Sigmoid colon (tissue), 6 donors: ENCODE measurements at regions not wholly inside any gene's neighbourhood (a gene's known extent, or its start where the extent isn't known, plus 50 kb on each side); places are given as distances from the start of the nearest gene placed in this dataset.

Source experiments
- DNase-seq: peaks from one replicate; pipeline ENCODE4 v3.0.0-alpha.2; 2019
- H3K27ac ChIP-seq, 4 donors: fragments of 200-600 bp; sonication (generic); one replicate each; pipeline ENCODE4 v1.5.1; 2016 to 2019; ENCODE audit warnings: mild to moderate bottlenecking in 1 of 4
- H3K27me3 ChIP-seq, 3 donors: fragments of 200-600 bp; sonication (generic); one replicate each; pipeline ENCODE4 v1.5.1; 2019; ENCODE audit warnings: mild to moderate bottlenecking in 1 of 3
- H3K36me3 ChIP-seq, 4 donors: fragments of 200-600 bp; sonication (generic); one replicate each; pipeline ENCODE4 v1.5.1; 2016 to 2019
- H3K4me1 ChIP-seq, 4 donors: fragments of 200-600 bp; sonication (generic); one replicate each; pipeline ENCODE4 v1.5.1; 2017 to 2019
- H3K4me3 ChIP-seq, 4 donors: fragments of 200-600 bp; sonication (generic); one replicate each; pipeline ENCODE4 v1.5.1; 2017 to 2019; ENCODE audit warnings: mild to moderate bottlenecking in 2 of 4, moderate library complexity in 1 of 4
- H3K9me3 ChIP-seq, 4 donors: fragments of 200-600 bp in 3 of 4; sonication (generic) in 3 of 4; one replicate each; pipeline versions ENCODE4 v1.5.1 to v1.6.1; 2013 to 2019
- EP300 ChIP-seq, 4 donors: sonication (generic); formaldehyde crosslinking; IDR thresholded peaks; one replicate each; pipeline ENCODE4 v1.6.1; 2017; ENCODE audit warnings: antibody characterized with exemption in 4 of 4
- POLR2A ChIP-seq, 2 donors: fragments of 450-650 bp; IDR thresholded peaks; one replicate each; pipeline ENCODE4 v1.6.1; 2016; ENCODE audit warnings: antibody characterized with exemption in 2 of 2, mild to moderate bottlenecking in 2 of 2, moderate library complexity in 2 of 2
- POLR2AphosphoS5 ChIP-seq, 4 donors: sonication (generic); formaldehyde crosslinking; IDR thresholded peaks; one replicate each; pipeline ENCODE4 v1.6.1; 2017; ENCODE audit warnings: antibody characterized with exemption in 4 of 4
- WGBS, 2 donors: extraction: QIAGEN DNeasy Blood & Tissue Kit; methylation state at CpG; one replicate each; pipeline ENCODE4 v1.1.7; 2013; 5-methylcytosine and 5-hydroxymethylcytosine counted together
- intact Hi-C: fragments of 100-400 bp; cut with DNase I; formaldehyde crosslinking; loops from one replicate; pipeline ENCODE4 v1.15.1; 2023
- TF ChIP-seq, protein P1 (sequence below), 4 experiments: fragments of 450-650 bp in 3 of 4; fragments of 200-600 bp in 1 of 4; IDR thresholded peaks; one replicate each; pipeline ENCODE4 v1.5.1; 2016 to 2019; ENCODE audit warnings: antibody characterized with exemption in 4 of 4, mild to moderate bottlenecking in 3 of 4, moderate library complexity in 2 of 4
- donor health status: healthy with polysubstance abuse.
- donor health status: healthy.

DNA sequence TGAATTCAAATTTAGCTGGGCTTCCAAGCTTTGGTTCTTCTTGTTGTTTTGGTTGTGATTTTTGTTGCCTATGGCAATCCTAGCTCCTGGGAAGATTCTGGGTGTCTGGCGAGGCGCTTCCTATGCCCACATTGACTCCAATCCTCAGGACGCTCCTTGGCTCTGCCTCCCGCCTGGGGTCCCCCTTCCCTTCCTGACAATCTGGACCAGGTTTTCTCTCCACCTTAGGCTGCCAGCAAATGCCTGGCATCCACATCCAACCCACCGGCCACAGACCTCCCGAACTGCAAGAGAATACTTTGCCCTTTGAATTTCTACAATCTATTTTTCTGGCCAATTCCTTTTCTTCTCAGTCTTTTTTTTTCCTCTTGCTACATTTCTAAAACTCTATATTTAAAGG is 186.9 kb upstream of the UBL3 start:
- Histone ChIP-seq H3K27ac (no peak overlapping the region), H3K9me3 (no peaks in the 10 kb centered on the region), H3K4me3 (no peak overlapping the region), H3K36me3 (no peaks in the 10 kb centered on the region), H3K4me1 (peaks cover 0 to 19% (median 15%) of the 10 kb centered on the region in 4 donors), H3K27me3 (no peaks in the 10 kb centered on the region)
- intact Hi-C loops, result no loop called here
- DNase-seq, result no peak
- WGBS, 2 donors, result 81 to 82% methylated on average over 6 of the region's 6 CpGs
- no peak for TF ChIP-seq POLR2A (IDR thresholded peaks at IDR 0.05)
- TF ChIP-seq, protein P1, sequence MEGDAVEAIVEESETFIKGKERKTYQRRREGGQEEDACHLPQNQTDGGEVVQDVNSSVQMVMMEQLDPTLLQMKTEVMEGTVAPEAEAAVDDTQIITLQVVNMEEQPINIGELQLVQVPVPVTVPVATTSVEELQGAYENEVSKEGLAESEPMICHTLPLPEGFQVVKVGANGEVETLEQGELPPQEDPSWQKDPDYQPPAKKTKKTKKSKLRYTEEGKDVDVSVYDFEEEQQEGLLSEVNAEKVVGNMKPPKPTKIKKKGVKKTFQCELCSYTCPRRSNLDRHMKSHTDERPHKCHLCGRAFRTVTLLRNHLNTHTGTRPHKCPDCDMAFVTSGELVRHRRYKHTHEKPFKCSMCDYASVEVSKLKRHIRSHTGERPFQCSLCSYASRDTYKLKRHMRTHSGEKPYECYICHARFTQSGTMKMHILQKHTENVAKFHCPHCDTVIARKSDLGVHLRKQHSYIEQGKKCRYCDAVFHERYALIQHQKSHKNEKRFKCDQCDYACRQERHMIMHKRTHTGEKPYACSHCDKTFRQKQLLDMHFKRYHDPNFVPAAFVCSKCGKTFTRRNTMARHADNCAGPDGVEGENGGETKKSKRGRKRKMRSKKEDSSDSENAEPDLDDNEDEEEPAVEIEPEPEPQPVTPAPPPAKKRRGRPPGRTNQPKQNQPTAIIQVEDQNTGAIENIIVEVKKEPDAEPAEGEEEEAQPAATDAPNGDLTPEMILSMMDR (IDR thresholded peaks at IDR 0.05), result no peak
- no peak for TF ChIP-seq EP300 (IDR thresholded peaks at IDR 0.05)
- no peak for TF ChIP-seq POLR2AphosphoS5 (IDR thresholded peaks at IDR 0.05)

DNA sequence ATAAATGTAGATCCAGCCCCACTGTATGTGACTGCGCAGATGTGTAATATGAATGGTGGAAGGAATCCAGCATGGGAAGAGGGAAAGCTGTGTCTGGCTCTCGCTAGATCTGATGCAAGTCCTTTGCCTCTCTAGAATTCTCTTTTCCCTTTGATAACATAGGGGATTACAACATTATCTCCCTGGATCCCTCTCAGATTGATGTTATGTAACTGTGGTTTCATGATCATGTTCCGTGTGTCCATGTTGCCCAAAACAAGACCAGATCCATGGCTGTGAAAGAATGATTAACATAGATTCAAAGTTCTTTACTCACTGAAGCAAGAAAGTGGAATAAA is 184.0 kb upstream of the UBL3 start:
- intact Hi-C loops, result no loop called here
- Histone ChIP-seq H3K4me3 (no peak overlapping the region), H3K36me3 (no peaks in the 10 kb centered on the region), H3K27me3 (no peaks in the 10 kb centered on the region), H3K9me3 (no peaks in the 10 kb centered on the region), H3K27ac (peak overlapping the region in 1 of 4 donors; percentile 46), H3K4me1 (peaks cover 0 to 19% (median 15%) of the 10 kb centered on the region in 4 donors)
- WGBS, 2 donors, result 84 to 86% methylated on average over 3 of the region's 3 CpGs
- TF ChIP-seq, protein P1 (IDR thresholded peaks at IDR 0.05), result no peak
- TF ChIP-seq POLR2AphosphoS5 (IDR thresholded peaks at IDR 0.05), result peak in 1 of 4 donors; percentile 35
- no peak for TF ChIP-seq POLR2A (IDR thresholded peaks at IDR 0.05)
- no peak for TF ChIP-seq EP300 (IDR thresholded peaks at IDR 0.05)
- DNase-seq, result no peak

- peak overlapping the region in 3 of 4 donors; percentile 5 to 46 (median 24) for H3K27ac ChIP-seq
- H3K9me3 ChIP-seq, result no peaks in the 10 kb centered on the region
- no peak for DNase-seq
Observed at GRCh38 chr13:30033681-30034457, 183.5 kb upstream of the UBL3 start.

DNA sequence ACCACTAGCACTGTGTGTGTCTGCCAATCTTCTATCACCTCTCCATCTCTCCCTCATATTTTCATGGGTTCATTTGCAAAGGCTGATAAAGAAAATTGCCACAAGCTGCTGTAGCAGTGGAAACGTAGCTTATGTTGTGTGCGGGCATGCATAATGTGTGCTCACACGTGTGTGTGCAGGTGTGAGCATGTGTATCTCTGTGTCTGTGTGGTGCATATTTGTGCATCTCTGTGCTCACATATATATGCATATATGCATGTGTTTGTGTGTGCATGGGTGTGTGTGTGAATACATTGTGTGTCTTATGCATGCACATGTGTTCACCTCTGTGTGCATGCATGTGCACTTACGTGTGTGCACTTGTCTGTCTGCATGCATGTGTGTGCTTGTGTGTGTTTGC is 181.8 kb upstream of the UBL3 start:
- 83 to 92% methylated on average over 4 of the region's 4 CpGs for WGBS, 2 donors
- H3K9me3 ChIP-seq, result no peaks in the 10 kb centered on the region
- no peaks in the 10 kb centered on the region for H3K36me3 ChIP-seq
- intact Hi-C loops, result no loop called here
- H3K27me3 ChIP-seq, result no peaks in the 10 kb centered on the region
- H3K4me1 ChIP-seq, result peaks cover 0 to 19% (median 15%) of the 10 kb centered on the region in 4 donors
- TF ChIP-seq, protein P1 (IDR thresholded peaks at IDR 0.05), result no peak
- no peak for TF ChIP-seq POLR2A (IDR thresholded peaks at IDR 0.05)
- no peak for TF ChIP-seq POLR2AphosphoS5 (IDR thresholded peaks at IDR 0.05)
- no peak for TF ChIP-seq EP300 (IDR thresholded peaks at IDR 0.05)
- H3K4me3 ChIP-seq, result no peak overlapping the region
- DNase-seq, result no peak
- no peak overlapping the region for H3K27ac ChIP-seq

More at GRCh38 chr13:30033681-30034457, 183.5 kb upstream of the UBL3 start:
- intact Hi-C loops, result no loop called here
- peaks cover 0 to 19% (median 15%) of the 10 kb centered on the region in 4 donors for H3K4me1 ChIP-seq
- no peaks in the 10 kb centered on the region for H3K27me3 ChIP-seq
- 70 to 79% methylated on average over 6 of the region's 6 CpGs for WGBS, 2 donors
- no peak overlapping the region for H3K4me3 ChIP-seq
- TF ChIP-seq POLR2AphosphoS5 (IDR thresholded peaks at IDR 0.05) (peak in 3 of 4 donors; percentile 6 to 40 (median 16)), POLR2A (IDR thresholded peaks at IDR 0.05) (no peak)
- H3K36me3 ChIP-seq, result no peaks in the 10 kb centered on the region

GRCh38 chr13:30031488-30031887 is 181.1 kb upstream of the UBL3 start:
- Histone ChIP-seq H3K4me1 (peaks cover 0 to 19% (median 15%) of the 10 kb centered on the region in 4 donors), H3K27ac (no peak overlapping the region), H3K27me3 (no peaks in the 10 kb centered on the region), H3K4me3 (no peak overlapping the region), H3K9me3 (no peaks in the 10 kb centered on the region), H3K36me3 (no peaks in the 10 kb centered on the region)
- intact Hi-C loops, result no loop called here
- WGBS, 2 donors, result 90 to 93% methylated on average over 5 of the region's 5 CpGs
- DNase-seq, result no peak
- TF ChIP-seq POLR2A (IDR thresholded peaks at IDR 0.05), result no peak
- TF ChIP-seq EP300 (IDR thresholded peaks at IDR 0.05), result no peak
- TF ChIP-seq POLR2AphosphoS5 (IDR thresholded peaks at IDR 0.05), result no peak
- TF ChIP-seq, protein P1 (IDR thresholded peaks at IDR 0.05), result no peak
